Omental fat pad (tissue), 3 donors: ENCODE measurements at regions not wholly inside any gene's neighbourhood (a gene's known extent, or its start where the extent isn't known, plus 50 kb on each side); places are given as distances from the start of the nearest gene placed in this dataset.

Experiments used
- ATAC-seq: fragments of 150-250 bp; one replicate; pipeline ENCODE4 v1.9.1; 2016; ENCODE audit warnings: mild to moderate bottlenecking, moderate library complexity; ENCODE audit not compliant: low FRiP score
- DNase-seq: peaks from one replicate; pipeline ENCODE4 v3.0.0-alpha.2; 2019; ENCODE audit warnings: low spot score
- CTCF ChIP-seq, 3 donors: fragments of 450-650 bp; IDR thresholded peaks; one replicate each; pipeline ENCODE4 v1.5.1; 2016 to 2017; ENCODE audit warnings: antibody characterized with exemption in 3 of 3, mild to moderate bottlenecking in 3 of 3, moderate library complexity in 2 of 3

DNA sequence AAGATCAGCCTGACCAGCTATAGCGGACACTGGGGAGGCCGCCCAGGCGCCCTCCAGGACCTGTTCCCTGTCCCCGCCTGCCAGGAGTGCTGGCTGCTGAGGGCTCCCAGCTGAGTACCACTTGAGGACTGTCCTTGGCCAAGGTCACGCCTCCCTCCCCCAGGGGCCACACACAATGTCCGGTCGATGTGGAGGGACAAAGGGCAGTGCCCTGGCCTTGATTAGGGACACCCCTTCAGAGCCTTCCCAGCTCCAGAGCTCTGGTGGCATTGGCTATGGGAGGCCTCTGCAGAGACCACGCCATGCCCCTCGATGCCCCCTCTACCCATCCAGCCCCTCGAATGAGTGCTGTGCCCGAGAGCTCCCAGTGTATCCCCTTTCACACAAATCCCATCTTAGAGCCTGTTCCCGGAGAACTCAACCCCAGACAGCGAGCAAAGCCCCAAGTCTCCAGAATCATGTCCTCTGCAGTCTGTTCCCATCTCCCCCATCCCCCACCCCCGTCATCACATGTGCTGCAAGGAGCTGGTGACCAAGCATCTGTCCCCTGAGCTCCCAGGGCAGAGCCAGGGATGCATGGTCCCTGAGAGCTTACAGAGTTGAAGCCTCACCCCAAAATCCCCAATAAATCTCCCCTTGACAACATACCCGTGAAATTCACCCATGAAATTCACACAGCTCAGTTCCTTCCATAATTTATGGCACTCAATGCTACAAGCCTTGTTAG is 158.9 kb downstream of the NUP210 start:
- TF ChIP-seq CTCF (IDR thresholded peaks at IDR 0.05) = no peak
- ATAC-seq (no peak), DNase-seq (no peak)

GRCh38 chr3:13260259-13261103 is 159.6 kb downstream of the NUP210 start:
- ATAC-seq (no peak), DNase-seq (no peak)
- no peak for TF ChIP-seq CTCF (IDR thresholded peaks at IDR 0.05)

GRCh38 chr3:13259831-13260230 is 160.3 kb downstream of the NUP210 start:
- TF ChIP-seq CTCF (IDR thresholded peaks at IDR 0.05) = no peak
- no peak for DNase-seq
- no peak for ATAC-seq

DNA sequence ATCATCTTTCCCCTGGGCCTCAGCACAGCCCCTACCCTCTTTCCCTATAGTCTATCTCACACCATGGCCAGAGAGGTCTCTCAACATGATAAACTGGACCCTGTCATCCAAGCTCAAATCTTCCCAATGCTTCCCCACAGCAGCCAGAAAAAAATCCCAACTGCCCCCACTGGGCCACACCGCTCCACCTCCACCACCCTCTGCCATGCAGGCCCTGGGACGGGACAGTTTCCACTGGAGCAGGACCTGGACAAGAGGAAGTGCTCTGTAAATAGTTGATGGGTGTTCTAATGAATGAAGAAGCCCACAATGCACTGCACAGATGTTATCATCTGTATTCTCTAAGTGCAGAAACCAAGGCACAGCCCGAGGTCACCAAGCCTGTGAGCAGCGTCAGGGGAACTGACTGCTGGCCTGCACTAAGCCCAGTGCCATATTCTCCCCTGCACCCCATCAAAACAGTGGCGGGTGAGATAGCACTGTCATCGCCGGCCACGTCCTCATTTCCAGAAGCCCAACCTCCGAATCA is 161.1 kb downstream of the NUP210 start:
- TF ChIP-seq CTCF (IDR thresholded peaks at IDR 0.05) = no peak
- ATAC-seq = no peak
- DNase-seq = no peak

DNA sequence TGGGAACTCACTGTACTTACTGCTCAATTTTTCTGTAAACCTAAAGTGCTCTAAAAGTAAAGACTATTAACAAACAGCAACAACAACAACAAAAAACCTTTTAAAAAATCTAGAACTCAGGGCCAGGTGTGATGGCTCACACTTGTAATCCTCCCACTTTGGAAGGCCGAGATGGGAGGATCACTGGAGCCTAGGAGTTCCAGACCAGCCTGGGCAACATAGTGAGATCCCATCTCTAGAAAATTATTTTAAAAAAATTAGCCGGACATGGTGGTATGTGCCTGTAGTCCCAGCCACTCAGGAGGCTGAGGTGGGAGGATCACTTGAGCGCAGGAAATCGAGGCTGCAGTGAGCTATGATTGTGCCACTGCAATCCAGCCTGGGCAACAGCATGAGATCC is 161.8 kb downstream of the NUP210 start:
- ATAC-seq (no peak), DNase-seq (no peak)
- no peak for TF ChIP-seq CTCF (IDR thresholded peaks at IDR 0.05)

DNA sequence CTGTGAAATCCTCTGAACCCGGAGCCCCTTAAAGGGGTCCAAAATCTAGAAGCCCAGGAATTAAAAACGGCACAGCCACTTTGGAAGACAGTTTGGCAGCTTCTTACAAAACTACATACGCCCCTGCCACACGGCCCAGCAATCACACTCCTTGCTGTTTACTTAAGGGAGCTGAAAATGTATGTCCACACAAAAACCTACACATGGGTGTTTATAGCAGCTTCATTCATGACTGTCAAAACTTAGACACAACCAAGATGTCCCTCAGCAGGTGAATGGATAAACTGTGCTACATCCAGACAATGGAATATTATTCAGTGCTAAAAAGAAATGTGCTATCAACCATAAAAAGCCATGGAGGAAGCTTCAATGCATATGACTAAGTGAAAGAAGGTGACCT is 162.5 kb downstream of the NUP210 start:
- no peak for TF ChIP-seq CTCF (IDR thresholded peaks at IDR 0.05)
- ATAC-seq = no peak
- DNase-seq = no peak
